CD4-positive, alpha-beta T cell treated with Interleukin-17A for 4 hours (primary cell): ENCODE measurements at regions not wholly inside any gene's neighbourhood (a gene's known extent, or its start where the extent isn't known, plus 50 kb on each side); places are given as distances from the start of the nearest gene placed in this dataset.
"Not testable (repeated sequence)": the region's sequence is repeated elsewhere in the genome, so short reads cannot be mapped to it uniquely, and the experiment has no call there.

Source experiments
- DNase-seq: peaks from one replicate; pipeline ENCODE4 v3.0.0-alpha.2; 2020; ENCODE audit warnings: mixed read lengths

DNA sequence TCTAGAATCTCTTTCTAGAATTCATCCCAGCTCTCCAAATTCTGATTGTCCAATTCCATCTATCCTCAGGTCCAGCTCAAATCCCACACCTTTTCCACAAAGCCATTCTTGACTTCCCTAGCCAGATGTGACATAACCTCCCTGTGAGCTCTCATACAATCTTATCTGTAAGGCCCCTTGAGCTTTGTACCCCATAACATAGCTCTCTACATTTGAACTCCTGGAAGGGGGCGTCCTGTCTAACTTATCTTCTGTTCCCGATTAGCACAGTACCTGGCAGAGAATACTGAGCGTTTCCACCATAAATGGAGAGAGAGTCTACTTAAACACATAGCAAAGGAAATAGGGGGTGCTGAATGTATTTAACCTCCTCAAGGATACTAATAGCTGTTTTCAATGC, 251.6 kb upstream of the RGMB start:
- DNase-seq = no peak

DNA sequence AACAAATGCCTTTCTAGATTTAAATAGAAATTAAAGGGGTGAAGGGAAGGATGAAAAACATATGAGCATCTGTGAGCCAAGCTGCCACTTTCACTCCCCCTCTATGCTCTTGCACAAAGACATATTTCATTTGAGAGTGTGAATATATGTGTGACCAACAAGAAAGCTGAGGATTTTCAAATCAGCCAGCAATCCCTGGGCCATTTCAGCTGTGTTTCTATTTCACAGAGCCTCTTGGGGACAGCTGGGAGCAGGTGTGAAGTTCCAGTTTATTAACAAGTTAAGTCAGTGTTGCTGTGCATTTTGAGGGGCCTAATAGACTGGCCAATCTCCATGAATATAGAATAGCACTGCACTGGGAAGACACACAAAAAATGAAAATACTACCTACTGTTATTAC, 248.7 kb upstream of the RGMB start:
- DNase-seq = no peak

DNA sequence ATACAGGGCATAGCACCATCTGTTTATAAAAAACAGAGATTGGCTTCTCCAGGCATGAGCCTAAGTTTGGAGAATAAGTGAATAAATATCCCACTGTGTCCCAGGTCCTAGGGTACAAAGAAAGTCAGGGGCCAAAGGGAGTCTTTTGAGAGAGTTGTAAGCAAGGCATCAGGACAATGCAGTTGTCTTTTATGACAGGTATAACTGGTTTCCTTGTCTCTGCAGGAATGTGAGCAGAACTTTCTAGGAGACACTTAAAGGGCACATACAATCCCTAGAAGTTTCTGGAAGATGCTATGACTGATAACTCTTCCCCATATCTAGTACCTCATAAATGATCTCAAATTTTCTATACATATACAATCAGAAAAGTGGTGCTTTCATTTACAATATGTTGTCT, 245.6 kb upstream of the RGMB start:
- DNase-seq = no peak

DNA sequence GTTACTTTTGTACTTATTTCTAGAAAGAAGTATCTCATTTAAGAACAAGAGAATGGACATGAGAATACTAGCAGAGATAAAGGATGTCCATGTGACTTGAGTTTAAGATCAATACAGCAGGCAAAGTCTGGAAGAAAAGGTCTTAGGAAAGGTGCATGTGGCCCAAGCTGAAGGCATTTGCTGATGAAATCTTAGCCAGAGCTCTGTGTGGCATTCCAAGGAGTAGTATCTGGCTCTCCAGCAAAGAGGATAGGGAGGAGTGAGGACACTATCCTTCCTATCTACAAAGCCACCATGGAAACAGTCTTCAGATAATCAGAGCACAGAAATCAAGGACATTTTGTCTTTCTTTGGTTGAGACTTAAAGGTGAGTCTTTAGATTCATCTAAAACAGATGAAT, 244.1 kb upstream of the RGMB start:
- DNase-seq = no peak

DNA sequence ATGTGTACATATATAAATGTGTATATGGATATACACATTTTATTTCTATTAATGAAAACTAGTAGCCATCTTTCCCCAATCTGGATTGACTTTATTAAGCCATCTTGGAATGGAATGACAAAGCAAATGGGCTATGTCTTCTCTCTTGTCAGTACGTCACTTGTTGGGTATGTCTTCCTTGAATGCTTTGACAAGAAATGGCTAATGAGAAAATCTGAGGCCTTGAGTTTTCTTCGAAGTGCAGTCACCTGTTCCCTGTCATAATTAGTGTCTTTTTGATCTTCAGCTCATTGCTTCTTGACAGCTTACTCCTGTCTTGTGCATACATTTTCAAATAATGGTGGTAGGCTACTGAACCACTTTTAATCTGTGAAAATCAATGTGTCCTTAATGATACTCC, 243.2 kb upstream of the RGMB start:
- DNase-seq = no peak

DNA sequence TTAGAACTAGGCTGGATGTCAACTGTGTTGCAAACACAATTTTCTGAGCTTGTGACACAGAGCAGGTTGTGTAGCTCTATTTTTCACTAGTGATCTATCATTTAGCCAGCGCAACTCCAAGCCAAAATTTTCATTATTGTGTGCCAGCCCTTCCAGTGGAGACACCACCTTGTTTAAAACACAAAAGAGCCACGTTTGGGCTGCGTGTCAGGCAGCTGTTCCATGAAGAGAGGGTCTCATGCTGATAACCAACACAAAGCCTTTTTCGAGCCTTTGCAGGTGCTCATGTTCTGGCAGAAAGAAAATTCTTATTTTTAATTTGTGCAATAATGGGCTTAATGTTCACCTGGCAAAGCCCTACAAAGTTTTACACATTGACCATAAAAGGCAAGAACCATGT, 237.6 kb upstream of the RGMB start:
- DNase-seq = no peak

DNA sequence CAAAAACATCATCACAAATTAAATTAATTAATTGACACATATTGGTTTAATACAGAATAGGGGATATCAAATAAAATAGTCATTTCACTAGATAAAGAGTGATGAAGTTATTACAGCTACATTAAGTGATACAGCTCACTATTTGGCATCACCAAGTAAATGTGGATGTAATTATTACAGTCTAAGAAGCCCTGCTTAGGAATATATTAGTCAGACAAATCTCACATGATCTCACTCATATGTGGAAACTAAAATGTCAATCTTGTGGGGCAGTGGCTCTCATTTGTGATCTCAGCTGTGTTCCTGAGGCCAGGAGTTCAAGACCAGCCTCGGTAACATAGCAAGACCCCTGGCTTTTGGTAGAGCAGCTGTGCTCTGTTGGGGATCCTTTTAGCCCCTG, 233.4 kb upstream of the RGMB start:
- DNase-seq = no peak

DNA sequence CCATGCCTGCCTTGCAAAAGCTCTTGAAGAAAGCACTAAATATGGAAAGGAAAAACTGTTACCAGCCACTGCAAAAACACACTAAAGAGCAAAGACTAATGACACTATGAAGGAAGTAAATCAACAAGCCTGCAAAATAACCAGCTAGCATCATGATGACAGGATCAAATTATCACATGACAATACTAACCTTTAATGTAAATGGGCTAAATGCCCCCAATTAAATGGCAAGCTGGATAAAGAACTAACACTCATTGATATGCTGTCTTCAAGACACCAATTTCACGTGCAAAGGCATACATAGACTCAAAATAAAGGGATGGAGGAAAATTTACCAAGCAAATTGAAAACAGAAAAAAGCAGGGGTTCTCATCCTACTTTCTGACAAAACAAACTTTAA, 231.8 kb upstream of the RGMB start:
- no peak for DNase-seq

DNA sequence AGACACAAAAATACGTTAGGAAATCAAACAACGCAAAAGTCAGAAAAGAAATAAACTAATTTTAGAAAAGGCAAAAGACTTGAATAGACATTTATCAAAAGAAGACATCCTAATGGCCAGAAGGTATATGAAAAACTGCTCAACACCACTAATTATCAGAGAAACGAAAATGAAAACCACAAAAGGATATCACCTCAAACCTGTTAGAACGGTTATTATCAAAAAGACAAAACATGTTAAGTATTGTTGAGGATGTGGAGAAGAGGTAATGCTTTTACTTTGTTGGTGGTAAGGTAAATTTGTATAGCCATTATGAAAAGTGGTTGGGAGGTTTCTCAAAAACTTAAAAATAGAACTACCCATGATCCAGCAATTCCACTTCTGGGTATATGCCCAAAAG, 230.0 kb upstream of the RGMB start:
- DNase-seq = no peak

DNA sequence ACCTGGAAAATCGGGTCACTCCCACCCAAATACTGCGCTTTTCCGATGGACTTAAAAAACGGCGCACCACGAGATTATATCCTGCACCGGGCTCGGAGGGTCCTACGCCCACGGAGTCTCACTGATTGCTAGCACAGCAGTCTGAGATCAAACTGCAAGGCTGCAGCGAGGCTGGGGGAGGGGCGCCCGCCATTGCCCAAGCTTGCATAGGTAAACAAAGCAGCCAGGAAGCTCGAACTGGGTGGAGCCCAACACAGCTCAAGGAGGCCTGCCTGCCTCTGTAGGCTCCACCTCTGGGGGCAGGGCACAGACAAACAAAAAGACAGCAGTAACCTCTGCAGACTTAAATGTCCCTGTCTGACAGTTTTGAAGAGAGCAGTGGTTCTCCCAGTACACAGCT, 226.5 kb upstream of the RGMB start:
- not testable (repeated sequence) for DNase-seq

DNA sequence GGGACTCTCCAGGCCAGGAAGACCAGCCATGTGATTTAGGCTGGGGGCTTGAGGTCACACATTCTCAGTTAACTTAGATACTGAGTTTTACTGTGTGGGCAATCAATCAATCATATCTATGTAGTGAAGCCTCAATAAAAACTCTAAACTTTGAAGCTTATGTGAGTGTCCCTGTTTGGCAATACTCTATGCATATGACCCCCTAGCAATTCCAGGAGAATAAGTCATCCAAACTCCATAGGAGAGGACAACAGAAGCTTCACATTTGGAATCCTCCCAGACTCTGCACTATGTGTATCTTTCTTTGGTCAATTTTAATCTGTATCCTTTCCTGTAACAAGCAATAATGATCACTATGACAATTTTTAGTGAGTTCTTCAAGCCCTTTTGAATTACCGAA, 216.8 kb upstream of the RGMB start:
- no peak for DNase-seq

DNA sequence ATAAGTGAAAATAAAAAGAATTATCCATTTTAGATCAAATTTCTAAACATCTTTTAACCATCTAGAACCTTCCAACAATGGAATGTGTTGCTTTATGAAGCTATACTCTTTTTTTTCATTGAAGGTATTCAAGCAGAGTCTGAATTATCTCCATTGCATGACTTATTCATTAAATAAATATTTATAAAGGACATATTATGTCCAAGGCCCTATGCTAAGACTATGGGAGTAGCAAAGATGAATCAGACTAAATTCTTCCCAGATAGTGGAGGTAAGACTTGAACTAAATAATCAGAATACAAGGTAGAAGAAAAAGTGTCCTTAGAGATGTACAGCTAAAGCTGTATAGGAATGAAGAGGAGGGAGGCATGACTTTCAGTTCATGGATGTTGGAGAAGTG, 215.5 kb upstream of the RGMB start:
- no peak for DNase-seq

DNA sequence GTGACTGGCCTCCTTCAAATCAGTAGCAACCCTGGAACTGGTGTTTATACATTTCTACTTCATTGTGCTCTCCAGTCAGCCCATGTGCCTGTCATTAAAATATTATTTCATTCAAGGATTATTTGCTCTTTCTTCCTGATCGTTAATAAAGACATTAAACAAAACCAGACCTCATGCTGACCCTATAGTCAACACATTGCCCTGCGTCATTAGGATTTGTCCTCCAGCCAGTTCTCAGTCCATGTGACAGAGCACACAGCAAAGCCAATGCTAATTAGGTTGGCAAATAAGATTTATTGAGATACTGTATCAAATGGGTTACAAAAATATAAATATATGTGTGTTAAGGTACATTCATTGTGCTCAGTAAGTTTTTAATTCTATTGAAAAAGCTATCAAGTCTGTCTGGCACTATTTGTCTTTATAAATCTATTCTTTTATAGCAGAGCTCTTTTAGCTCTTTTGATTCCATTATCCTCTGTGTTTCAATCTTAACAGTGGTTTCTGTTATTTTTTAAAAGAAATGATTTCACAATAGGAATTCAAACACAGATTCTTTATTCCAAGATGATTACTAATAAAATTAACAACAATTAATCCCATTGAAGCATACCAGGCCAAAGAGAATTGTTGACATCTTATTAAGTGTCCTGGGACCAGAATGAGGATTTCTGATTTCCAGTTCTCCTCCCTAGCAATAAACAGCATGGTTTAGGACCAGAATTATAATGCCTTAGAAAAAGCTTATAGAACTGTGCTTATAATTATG, 209.4 kb upstream of the RGMB start:
- no peak for DNase-seq

DNA sequence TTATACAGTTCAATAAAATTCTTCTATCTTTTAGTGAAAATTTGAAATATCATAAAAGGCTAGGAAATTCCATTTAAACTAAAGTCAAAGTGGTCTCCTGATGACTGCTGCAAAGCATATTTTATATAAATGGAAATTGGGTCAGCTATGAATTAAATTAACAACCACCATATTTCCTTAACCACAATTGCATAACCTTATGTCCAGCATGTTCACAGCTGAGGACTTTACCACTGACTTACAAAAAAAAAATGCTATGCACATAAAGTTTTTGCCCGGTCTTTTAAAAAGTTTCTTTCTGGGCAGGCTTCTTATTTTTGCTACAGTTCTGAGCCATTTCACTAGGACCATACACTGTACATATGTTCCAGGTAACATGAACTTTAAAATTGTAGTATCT, 208.6 kb upstream of the RGMB start:
- DNase-seq = no peak

DNA sequence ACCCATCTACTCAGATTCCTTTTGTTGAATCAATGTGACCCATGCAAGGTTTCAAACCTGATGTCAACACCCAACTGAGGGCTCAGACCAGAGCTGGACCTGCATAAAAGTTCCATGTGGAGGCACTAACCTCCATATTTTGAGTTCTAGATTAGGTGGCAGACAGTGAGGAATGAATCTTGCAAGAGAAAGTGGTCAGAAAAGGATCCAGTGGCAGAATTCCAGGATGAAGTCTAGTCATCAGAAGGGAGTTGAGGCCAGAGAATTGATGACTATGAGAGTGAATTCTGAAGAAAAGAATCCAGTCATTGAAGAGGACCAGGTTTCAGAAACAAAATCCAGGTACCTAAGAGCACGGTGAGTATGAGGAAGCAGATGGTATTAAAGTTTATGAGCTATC, 205.1 kb upstream of the RGMB start:
- DNase-seq = no peak

DNA sequence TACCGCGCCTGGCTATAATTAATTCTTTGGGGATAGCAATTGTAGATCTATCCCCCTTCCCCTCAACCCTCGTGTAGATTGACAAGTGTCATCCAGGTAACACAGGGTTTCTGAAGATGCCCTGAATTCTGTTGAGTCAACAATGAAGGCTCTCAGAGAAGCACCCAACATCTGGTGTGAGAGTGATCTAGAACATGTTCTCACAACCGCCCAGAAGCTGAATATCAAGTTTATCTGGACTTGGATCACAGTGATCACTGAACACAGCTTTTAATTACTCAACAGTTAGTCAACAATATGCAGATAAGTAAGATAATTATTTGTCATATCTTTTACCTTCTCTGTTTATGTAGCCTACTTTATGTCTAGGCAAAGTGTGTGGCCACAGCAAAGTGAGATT, 204.2 kb upstream of the RGMB start:
- no peak for DNase-seq

DNA sequence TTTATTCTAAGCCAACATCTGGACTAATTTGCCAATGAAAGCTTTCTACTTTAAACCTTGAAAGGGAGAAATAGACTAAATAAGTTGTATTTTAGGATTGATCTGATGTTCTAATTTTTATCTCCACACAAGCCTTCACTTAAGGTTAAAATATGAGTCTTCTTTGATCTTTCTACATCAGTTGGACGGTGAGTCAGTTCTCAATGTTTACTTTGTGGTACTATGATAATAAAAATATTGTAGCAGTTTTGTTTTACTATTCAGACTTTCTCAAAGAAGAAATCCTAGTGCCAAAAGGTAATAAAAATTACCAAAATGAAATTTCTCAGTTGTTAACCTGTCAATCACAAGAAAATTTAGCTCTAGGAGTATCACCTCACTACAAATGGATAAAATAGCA, 203.5 kb upstream of the RGMB start:
- DNase-seq = no peak

DNA sequence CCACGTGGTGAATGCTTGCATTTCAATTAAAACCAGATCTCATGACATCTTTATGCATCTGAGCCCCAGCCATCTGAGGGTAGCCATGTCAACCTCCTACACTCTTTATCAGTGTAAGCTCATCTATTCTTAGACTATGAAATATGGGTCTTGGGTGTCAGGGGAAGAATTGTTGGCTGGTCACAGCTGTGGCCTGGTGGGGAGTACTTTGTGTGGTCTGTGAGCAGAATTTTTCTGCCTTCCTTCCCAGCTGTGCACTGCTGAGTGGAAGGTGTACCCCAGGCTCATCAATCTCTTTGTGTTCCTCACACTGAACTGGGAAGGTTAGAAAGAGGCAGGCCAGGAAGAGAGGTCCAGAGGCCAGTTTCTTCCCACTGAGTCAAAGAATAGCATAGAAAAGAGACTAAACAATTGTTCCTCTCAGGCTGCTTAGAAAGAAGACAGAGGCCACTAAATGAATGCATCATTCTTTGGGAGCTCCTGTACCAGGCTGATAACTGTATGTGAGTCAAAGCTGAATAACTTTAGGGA, 202.7 kb upstream of the RGMB start:
- DNase-seq = no peak

DNA sequence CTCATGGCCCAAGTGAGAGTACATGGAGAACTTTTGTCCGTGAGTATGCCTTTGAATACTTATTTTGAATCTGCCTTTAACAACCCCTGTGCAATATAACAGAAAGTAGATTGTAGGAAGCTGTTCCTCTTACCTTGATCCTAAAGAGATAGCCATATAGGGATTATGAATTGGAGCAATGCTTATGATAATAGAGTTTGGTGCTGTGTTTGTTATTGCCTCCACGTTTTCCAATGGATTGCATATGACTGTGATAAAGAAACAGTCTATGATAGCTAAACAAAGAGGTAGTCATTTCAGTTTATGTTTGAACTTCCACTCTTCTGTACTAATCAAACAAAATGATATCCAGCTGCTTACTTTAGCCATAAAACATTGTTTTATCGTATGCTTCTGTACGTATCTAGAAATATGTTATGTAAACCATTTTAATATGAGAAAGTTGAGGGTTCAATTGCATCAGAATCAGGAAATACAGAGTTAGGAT, 199.6 kb upstream of the RGMB start:
- no peak for DNase-seq

DNA sequence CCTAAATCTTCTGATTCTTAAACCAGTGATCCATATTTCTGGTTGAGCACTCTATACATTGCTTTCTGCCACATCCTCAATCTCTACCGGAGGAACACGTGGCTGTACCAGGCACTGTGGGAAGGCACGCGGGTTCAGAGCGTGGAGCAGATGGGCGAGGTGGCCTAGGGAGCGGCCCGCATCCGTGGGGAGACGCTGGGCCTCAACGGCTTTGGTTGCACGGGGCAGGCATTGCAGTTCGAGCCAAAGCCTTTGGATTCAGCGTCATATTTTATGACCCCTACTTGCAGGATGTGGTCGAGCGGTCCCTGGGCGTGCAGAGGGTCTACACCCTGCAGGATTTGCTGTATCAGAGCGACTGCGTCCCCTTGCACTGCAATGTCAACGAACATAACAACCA, 197.2 kb upstream of the RGMB start:
- DNase-seq = no peak

DNA sequence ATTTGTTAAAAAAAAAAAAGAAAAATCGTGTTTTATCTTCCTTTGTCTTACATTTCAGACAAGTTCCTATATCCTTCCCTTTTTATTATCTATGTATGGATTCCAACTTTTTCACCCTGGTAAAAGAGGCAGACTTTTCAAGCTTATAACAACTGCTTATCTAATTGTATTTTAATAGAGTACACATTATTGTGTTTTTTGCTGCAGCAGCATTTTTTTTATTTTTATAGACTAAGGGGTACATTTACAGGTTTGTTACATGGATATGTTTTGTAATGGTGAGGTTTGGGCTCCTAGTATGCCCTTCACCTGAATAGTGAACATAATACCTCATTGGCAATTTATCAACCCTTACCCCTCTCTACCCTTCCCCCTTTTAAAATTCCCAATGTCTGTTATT, 195.0 kb upstream of the RGMB start:
- no peak for DNase-seq

DNA sequence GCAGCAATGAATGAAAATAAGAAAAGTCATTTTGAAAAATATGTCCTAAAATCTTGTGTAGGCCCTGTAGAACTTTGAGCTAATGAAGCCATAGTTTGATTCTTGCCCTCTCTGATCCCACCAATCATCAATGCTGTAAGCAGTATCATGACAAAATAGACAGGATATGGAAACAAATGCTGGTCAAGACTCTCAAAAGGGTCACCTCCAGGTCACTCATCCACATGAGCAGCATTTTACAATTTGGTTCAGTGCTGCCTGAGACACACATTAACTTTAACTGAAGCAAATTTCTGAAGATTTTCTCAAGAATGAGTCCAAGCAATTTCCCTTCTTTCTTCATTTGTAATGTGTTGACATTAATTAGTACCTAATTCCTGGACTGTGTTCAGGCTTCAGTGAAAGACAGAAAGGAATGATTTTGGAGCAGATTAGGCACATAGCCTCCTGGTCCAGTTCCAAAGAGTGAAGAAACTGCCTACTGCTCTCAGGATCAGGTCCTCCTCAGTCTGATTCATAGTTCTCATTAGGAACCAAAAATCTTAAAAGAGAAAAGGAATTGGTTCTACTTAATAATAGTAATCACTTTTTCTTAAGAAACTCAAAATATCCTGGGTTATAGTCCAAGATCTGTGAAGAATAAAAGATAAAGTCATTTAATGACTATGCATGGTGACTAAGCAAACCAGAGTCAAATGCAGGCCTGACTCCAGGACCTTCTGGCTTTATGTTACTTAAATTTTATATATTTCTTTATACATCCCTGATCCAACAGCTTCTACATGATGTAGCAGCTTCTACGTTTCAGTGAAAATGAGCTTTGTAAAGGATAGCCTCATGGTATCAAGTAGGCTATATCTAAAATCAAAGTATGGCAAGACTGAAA, 192.1 kb upstream of the RGMB start:
- DNase-seq = no peak

DNA sequence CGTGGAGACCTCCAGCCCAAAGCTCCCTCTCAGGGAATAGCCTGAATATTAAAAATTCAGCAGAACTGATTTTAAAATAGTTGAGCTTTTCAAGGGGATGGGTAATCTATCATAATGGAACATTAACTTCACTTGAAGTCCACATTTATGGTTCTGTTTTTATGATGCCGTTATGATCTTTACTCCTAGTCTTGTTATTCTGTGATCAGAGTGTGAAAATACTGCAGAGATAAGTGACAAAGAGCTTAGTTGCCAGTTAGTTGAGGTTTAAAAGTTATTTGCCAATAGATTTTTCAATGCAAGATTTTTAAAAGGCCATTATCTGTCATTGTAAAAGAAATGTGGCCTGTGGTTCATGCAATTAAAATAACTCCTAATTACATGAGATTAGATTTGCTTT, 189.9 kb upstream of the RGMB start:
- DNase-seq = no peak

DNA sequence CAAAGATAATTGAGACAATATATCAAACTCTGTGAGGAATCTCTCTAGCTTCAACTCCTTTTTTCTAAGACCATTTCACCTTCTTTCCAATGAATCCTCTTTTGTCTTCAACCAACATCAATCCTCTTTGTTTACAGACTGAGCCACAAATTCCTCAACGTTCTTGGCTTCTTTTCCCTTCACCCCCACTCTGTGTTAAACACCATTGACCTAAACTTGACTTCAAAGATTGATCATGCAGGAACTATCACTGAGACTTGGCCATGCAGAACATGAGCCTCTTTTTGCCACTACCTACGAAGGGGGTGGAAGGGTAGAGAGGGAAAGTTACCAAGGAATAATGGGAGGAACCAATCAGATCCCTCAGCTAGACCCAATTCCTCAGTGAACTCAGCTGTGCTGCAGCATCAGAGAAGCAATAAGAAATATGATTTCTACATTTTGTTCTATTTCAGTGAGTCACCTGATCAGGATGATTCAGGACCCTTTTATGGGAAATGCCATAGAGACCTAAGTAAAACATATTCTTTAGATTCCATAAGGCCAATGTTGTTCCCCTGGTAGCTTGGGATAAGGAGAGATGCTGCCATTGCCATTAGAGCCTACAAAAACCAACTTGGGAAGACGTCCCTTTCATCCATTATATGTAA, 187.7 kb upstream of the RGMB start:
- DNase-seq = no peak
